ENCODE measurements at regions not wholly inside any gene's neighbourhood (a gene's known extent, or its start where the extent isn't known, plus 50 kb on each side); places are given as distances from the start of the nearest gene placed in this dataset.

DNA sequence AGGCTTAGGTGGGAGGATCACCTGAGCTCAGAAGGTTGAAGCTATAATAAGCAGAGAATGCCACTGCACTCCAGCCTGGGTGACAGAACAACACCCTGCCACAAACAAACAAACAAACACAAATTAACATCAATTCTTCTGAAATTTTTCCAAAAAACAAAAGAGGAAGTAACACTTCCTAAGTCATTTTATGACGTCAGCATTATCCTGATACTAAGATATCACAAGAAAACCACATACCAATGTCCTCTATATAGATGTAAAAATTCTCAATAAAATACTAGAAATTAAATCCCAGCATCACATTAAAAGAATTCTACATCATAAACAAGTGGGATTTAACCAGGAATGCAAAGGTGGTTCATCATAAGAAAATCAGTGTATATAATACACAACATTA, 64.4 kb upstream of the STK26 start:
- no peak overlapping the region for H3K4me3 ChIP-seq (ENCODE audit: low read length)
- no peak for DNase-seq (ENCODE audit: low read depth)
- TF ChIP-seq, protein P1, sequence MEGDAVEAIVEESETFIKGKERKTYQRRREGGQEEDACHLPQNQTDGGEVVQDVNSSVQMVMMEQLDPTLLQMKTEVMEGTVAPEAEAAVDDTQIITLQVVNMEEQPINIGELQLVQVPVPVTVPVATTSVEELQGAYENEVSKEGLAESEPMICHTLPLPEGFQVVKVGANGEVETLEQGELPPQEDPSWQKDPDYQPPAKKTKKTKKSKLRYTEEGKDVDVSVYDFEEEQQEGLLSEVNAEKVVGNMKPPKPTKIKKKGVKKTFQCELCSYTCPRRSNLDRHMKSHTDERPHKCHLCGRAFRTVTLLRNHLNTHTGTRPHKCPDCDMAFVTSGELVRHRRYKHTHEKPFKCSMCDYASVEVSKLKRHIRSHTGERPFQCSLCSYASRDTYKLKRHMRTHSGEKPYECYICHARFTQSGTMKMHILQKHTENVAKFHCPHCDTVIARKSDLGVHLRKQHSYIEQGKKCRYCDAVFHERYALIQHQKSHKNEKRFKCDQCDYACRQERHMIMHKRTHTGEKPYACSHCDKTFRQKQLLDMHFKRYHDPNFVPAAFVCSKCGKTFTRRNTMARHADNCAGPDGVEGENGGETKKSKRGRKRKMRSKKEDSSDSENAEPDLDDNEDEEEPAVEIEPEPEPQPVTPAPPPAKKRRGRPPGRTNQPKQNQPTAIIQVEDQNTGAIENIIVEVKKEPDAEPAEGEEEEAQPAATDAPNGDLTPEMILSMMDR (conservative IDR thresholded peaks at IDR 0.05; ENCODE audit: low read depth, low read length), result no peak

DNA sequence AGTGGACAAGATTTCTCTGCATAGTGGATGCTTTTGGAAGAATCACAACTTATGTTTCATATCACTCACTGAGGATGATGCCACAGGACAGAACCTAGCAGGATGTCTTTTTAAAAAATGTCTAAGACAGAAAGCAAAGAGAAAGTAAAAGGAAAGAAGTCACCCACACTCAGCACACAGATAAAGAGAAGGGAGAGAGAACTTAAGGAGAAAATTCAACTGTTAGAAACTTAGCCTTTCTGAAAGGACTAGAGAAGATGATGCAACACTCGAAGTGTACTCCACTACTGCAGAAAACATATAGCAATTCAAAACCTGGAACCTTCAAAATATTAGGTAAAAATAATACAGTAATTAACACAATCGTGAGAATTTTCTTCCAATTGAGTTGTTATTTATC, 52.8 kb upstream of the STK26 start:
- TF ChIP-seq, protein P1 (conservative IDR thresholded peaks at IDR 0.05; ENCODE audit: low read depth, low read length), result no peak
- DNase-seq (ENCODE audit: low read depth), result no peak
- H3K4me3 ChIP-seq (ENCODE audit: low read length), result no peak overlapping the region

Data from retinal pigment epithelial cell (primary cell).